ENCODE measurements at regions not wholly inside any gene's neighbourhood (a gene's known extent, or its start where the extent isn't known, plus 50 kb on each side); places are given as distances from the start of the nearest gene placed in this dataset.

- H3K9me3 Mint-ChIP-seq (ENCODE audit: low read depth): no peaks in the 10 kb centered on the region
- TF ChIP-seq, protein P1, sequence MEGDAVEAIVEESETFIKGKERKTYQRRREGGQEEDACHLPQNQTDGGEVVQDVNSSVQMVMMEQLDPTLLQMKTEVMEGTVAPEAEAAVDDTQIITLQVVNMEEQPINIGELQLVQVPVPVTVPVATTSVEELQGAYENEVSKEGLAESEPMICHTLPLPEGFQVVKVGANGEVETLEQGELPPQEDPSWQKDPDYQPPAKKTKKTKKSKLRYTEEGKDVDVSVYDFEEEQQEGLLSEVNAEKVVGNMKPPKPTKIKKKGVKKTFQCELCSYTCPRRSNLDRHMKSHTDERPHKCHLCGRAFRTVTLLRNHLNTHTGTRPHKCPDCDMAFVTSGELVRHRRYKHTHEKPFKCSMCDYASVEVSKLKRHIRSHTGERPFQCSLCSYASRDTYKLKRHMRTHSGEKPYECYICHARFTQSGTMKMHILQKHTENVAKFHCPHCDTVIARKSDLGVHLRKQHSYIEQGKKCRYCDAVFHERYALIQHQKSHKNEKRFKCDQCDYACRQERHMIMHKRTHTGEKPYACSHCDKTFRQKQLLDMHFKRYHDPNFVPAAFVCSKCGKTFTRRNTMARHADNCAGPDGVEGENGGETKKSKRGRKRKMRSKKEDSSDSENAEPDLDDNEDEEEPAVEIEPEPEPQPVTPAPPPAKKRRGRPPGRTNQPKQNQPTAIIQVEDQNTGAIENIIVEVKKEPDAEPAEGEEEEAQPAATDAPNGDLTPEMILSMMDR (IDR thresholded peaks at IDR 0.05): no peak
- H3K27me3 Mint-ChIP-seq (ENCODE audit: low read depth): peaks cover 29% of the 10 kb centered on the region
- no peak overlapping the region for H3K27ac Mint-ChIP-seq (ENCODE audit: unreplicated experiment)
- H3K4me3 Mint-ChIP-seq (ENCODE audit: unreplicated experiment): no peak overlapping the region
- H3K36me3 Mint-ChIP-seq (ENCODE audit: low read depth): no peaks in the 10 kb centered on the region
- no peak for DNase-seq (ENCODE audit: low spot score)
- H3K4me1 Mint-ChIP-seq (ENCODE audit: low read depth): no peaks in the 10 kb centered on the region
Observed at GRCh38 chr14:36005670-36006069, 170.9 kb downstream of the PTCSC3 start.

DNA sequence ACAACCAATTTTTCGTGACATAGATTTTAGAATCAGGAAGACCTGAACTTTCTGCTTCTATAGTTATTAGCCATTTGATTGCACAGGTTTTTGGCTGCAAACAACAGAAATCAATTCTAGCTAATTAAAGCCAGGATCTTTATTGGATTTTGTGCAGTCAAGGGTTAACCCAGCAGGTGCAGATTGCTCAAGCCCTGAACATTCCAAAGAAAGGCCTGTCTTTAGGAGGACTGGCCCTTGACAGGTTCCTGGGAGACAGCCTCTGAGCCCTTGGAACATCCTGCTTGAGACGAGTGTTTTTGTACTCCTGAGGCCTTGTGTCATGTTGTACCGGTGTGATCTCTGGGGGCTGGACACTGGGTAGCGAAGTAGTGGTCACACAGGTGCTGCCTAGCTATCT, 174.6 kb downstream of the PTCSC3 start:
- TF ChIP-seq, protein P1 (IDR thresholded peaks at IDR 0.05): no peak
- Mint-ChIP-seq H3K4me1 (ENCODE audit: low read depth) (no peaks in the 10 kb centered on the region), H3K27me3 (ENCODE audit: low read depth) (peaks cover 29% of the 10 kb centered on the region), H3K27ac (ENCODE audit: unreplicated experiment) (no peak overlapping the region), H3K36me3 (ENCODE audit: low read depth) (no peaks in the 10 kb centered on the region), H3K9me3 (ENCODE audit: low read depth) (no peaks in the 10 kb centered on the region), H3K4me3 (ENCODE audit: unreplicated experiment) (no peak overlapping the region)
- DNase-seq (ENCODE audit: low spot score): no peak

GRCh38 chr14:35999294-35999693, 173.2 kb downstream of the BRMS1L start:
- TF ChIP-seq, protein P1 (IDR thresholded peaks at IDR 0.05): no peak
- H3K27me3 Mint-ChIP-seq (ENCODE audit: low read depth): peaks cover 20% of the 10 kb centered on the region
- no peaks in the 10 kb centered on the region for H3K36me3 Mint-ChIP-seq (ENCODE audit: low read depth)
- no peak for DNase-seq (ENCODE audit: low spot score)
- no peak overlapping the region for H3K27ac Mint-ChIP-seq (ENCODE audit: unreplicated experiment)
- H3K4me3 Mint-ChIP-seq (ENCODE audit: unreplicated experiment): no peak overlapping the region
- H3K4me1 Mint-ChIP-seq (ENCODE audit: low read depth): no peaks in the 10 kb centered on the region
- H3K9me3 Mint-ChIP-seq (ENCODE audit: low read depth): no peaks in the 10 kb centered on the region

DNA sequence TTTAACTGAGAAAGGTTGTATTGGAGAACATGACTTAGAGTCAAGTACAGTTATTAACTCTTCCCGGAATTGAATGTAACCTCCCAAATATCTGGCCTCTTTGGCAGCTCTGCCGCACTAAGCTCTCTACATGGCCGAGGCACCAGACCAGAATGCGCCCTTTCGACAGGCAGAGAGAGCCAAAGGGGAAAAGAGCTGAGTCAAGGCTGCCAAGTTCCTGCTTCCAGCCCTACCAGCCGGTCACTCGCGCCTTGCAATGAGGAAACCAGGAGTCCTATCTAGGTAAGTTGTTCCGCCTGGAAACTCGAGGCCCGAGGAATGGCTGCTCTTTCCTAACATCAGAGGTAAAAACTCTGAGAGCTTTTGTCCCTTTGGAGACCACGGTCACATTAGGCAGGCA, 172.2 kb downstream of the BRMS1L start:
- Mint-ChIP-seq H3K27me3 (ENCODE audit: low read depth) (peaks cover 21% of the 10 kb centered on the region), H3K36me3 (ENCODE audit: low read depth) (no peaks in the 10 kb centered on the region)
- DNase-seq (ENCODE audit: low spot score): no peak

DNA sequence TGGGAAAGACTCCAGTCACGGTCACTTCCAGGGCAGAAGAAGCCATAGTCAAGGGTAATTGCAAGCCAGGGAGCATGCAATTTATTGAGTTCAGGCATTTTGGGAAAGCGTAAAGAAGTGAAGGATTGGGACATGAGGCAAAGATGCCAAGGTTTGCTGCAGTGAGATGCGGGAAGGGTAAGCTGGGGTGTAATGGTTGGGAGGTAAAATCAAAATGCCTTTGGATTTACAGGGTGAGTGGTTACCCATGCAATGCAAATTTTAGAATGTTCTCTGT, 167.5 kb downstream of the BRMS1L start:
- H3K4me3 Mint-ChIP-seq (ENCODE audit: unreplicated experiment): no peak overlapping the region
- TF ChIP-seq, protein P1 (IDR thresholded peaks at IDR 0.05): no peak
- H3K27me3 Mint-ChIP-seq (ENCODE audit: low read depth): peaks cover 11% of the 10 kb centered on the region
- no peak overlapping the region for H3K27ac Mint-ChIP-seq (ENCODE audit: unreplicated experiment)
- H3K36me3 Mint-ChIP-seq (ENCODE audit: low read depth): no peaks in the 10 kb centered on the region
- no peaks in the 10 kb centered on the region for H3K9me3 Mint-ChIP-seq (ENCODE audit: low read depth)
- DNase-seq (ENCODE audit: low spot score): no peak
- H3K4me1 Mint-ChIP-seq (ENCODE audit: low read depth): no peaks in the 10 kb centered on the region

More for the DNA sequence above, 172.2 kb downstream of the BRMS1L start:
- Mint-ChIP-seq H3K27ac (ENCODE audit: unreplicated experiment) (no peak overlapping the region), H3K9me3 (ENCODE audit: low read depth) (no peaks in the 10 kb centered on the region), H3K4me1 (ENCODE audit: low read depth) (no peaks in the 10 kb centered on the region), H3K4me3 (ENCODE audit: unreplicated experiment) (no peak overlapping the region)
- TF ChIP-seq, protein P1 (IDR thresholded peaks at IDR 0.05): no peak
